ENCODE measurements at regions not wholly inside any gene's neighbourhood (a gene's known extent, or its start where the extent isn't known, plus 50 kb on each side); places are given as distances from the start of the nearest gene placed in this dataset.
"Not testable (repeated sequence)": the region's sequence is repeated elsewhere in the genome, so short reads cannot be mapped to it uniquely, and the experiment has no call there.

DNA sequence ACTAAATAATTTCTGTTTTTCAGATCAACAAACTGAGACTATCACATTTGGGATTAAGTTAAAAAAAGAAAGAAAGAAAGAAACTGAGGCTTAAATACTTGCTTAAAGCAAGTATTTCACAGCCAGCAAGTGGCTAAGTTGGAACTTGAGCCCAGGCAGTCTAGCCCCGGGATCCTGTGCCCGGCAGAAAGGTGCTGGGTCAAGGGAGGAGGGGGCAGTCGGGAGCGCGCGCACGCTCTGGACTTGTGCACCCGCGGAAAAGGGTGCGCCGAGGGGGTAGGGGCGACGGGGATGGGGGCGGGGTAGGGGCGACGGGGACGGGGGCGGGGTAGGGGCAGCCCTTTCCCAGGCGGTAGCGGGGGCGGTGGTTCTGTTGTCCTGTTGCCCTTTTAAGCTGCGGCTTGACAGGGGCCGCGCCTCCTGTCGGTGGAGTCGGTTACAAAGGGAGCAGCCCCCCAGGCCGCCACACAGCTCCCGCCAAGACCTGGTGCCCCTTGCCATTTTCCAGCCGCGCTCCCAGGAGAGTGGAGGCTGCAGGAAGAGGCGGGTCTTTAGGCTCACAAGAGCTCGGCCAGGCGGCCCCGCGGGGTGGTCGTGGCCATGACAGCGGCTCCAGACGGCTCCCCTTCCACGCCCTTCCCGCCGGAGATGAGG is 60.6 kb downstream of the GOLGA8T start:
- POLR2A ChIA-PET; H3K9me3 ChIP-seq (ENCODE audit: control extremely low read depth in 1 of 5, control insufficient read depth in 4 of 5, insufficient read depth in 2 of 5, low read depth in 1 of 5, low read length in 4 of 5); H3K36me3 ChIP-seq (ENCODE audit: control insufficient read depth in 4 of 4, insufficient read depth in 4 of 4, low read length in 3 of 4); CTCF ChIA-PET; H3K4me1 ChIP-seq (ENCODE audit: control extremely low read depth in 1 of 4, control insufficient read depth in 4 of 4, insufficient read depth in 4 of 4, low read length in 3 of 4); H3K27me3 ChIP-seq (replicated peaks in 2 of 5; ENCODE audit: control insufficient read depth in 4 of 5, insufficient read depth in 5 of 5, low read length in 4 of 5); H3K27ac ChIP-seq (ENCODE audit: insufficient read depth in 1 of 2, low read depth in 1 of 2, low read length in 2 of 2, poor library complexity in 1 of 2, severe bottlenecking in 2 of 2): not testable (repeated sequence)
- WGBS (ENCODE audit: insufficient coverage): no CpG with 5 or more reads among the region's 41 CpGs
- peak overlapping the region in 1 of 7 experiments; percentile 54 for H3K4me3 ChIP-seq (ENCODE audit: control insufficient read depth in 1 of 7, extremely low read depth in 1 of 7, insufficient read depth in 4 of 7, low read depth in 2 of 7, low read length in 6 of 7)
- DNase-seq: peak; percentile 0 to 16 (median 9)

DNA sequence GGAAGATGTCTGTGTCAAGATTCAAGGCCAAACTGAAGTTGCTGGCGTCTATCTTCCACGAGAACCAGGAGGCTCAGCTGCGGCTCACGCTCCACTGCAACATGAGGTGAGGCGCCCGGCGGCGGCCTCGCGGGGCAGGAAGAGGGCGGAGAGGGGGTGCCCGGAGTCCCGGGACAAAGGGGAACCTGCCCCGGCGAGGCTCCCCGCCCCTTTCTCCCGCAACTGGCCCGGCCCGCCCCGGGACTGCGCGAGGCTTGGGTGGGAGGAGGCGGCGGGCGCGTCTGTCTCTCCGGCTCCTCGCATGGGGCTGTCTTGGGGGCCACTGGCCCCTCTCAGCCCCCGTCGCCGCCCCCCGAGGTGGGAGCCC is 61.1 kb downstream of the GOLGA8T start:
- CTCF ChIA-PET; H3K4me1 ChIP-seq (ENCODE audit: control extremely low read depth in 1 of 4, control insufficient read depth in 4 of 4, insufficient read depth in 4 of 4, low read length in 3 of 4); H3K36me3 ChIP-seq (ENCODE audit: control insufficient read depth in 4 of 4, insufficient read depth in 4 of 4, low read length in 3 of 4); H3K27ac ChIP-seq (ENCODE audit: insufficient read depth in 1 of 2, low read depth in 1 of 2, low read length in 2 of 2, poor library complexity in 1 of 2, severe bottlenecking in 2 of 2); H3K9me3 ChIP-seq (ENCODE audit: control extremely low read depth in 1 of 5, control insufficient read depth in 4 of 5, insufficient read depth in 2 of 5, low read depth in 1 of 5, low read length in 4 of 5); POLR2A ChIA-PET; H3K27me3 ChIP-seq (replicated peaks in 2 of 5; ENCODE audit: control insufficient read depth in 4 of 5, insufficient read depth in 5 of 5, low read length in 4 of 5): not testable (repeated sequence)
- DNase-seq: peak; percentile 36 to 73 (median 72)
- no CpG with 5 or more reads among the region's 32 CpGs for WGBS (ENCODE audit: insufficient coverage)
- peak overlapping the region in 4 of 7 experiments; percentile 34 to 64 (median 46) for H3K4me3 ChIP-seq (ENCODE audit: control insufficient read depth in 1 of 7, extremely low read depth in 1 of 7, insufficient read depth in 4 of 7, low read depth in 2 of 7, low read length in 6 of 7)

DNA sequence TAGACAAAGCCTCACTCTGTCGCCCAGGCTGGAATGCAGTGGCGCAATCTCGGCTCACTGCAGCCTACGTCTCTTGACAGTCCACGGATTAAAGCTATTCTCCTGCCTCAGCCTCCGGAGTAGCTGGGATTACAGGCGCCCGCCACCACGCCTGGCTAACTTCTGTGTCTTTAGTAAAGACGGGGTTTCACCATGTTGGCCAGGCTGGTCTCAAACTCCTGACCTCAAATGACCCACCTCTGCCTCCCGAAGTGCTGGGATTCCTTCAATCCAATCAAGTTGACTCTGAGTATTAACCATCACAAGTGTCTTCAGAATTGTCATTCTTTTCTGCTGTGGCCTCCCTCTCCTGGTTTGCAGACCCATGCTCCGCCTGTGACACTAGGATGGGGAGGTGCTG is 61.9 kb downstream of the GOLGA8T start:
- CTCF ChIA-PET, DNase-seq: not testable (repeated sequence)
- no CpG with 5 or more reads among the region's 12 CpGs for WGBS (ENCODE audit: insufficient coverage)

DNA sequence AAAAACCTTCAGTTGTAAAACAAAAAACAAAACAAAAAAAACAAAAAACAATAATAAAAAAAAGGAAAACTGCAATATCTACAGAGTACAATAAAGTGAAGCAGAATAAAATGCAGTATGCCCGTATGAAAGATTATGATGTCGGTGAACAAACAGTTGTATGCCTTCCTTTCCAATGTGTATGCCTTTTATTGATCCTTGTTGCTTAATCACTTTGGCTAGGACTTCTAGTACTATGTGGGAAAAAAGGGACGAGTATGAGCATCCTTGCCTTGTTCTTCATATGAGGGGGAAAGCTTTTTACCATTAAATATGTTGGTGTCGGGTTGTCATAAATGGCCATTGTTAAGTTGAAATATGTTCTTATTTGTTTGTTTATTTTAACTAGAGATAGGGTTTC is 66.7 kb downstream of the GOLGA8T start:
- no CpG with 5 or more reads among the region's 4 CpGs for WGBS (ENCODE audit: insufficient coverage)
- POLR2A ChIA-PET; H3K4me3 ChIP-seq (ENCODE audit: control insufficient read depth in 1 of 7, extremely low read depth in 1 of 7, insufficient read depth in 4 of 7, low read depth in 2 of 7, low read length in 6 of 7); DNase-seq; H3K4me1 ChIP-seq (ENCODE audit: control extremely low read depth in 1 of 4, control insufficient read depth in 4 of 4, insufficient read depth in 4 of 4, low read length in 3 of 4); CTCF ChIA-PET; H3K27ac ChIP-seq (ENCODE audit: insufficient read depth in 1 of 2, low read depth in 1 of 2, low read length in 2 of 2, poor library complexity in 1 of 2, severe bottlenecking in 2 of 2); H3K27me3 ChIP-seq (replicated peaks in 2 of 5; ENCODE audit: control insufficient read depth in 4 of 5, insufficient read depth in 5 of 5, low read length in 4 of 5); H3K36me3 ChIP-seq (ENCODE audit: control insufficient read depth in 4 of 4, insufficient read depth in 4 of 4, low read length in 3 of 4); H3K9me3 ChIP-seq (ENCODE audit: control extremely low read depth in 1 of 5, control insufficient read depth in 4 of 5, insufficient read depth in 2 of 5, low read depth in 1 of 5, low read length in 4 of 5): not testable (repeated sequence)

More for the DNA sequence above, 61.9 kb downstream of the GOLGA8T start:
- H3K9me3 ChIP-seq (ENCODE audit: control extremely low read depth in 1 of 5, control insufficient read depth in 4 of 5, insufficient read depth in 2 of 5, low read depth in 1 of 5, low read length in 4 of 5); H3K4me3 ChIP-seq (ENCODE audit: control insufficient read depth in 1 of 7, extremely low read depth in 1 of 7, insufficient read depth in 4 of 7, low read depth in 2 of 7, low read length in 6 of 7); H3K27ac ChIP-seq (ENCODE audit: insufficient read depth in 1 of 2, low read depth in 1 of 2, low read length in 2 of 2, poor library complexity in 1 of 2, severe bottlenecking in 2 of 2); H3K36me3 ChIP-seq (ENCODE audit: control insufficient read depth in 4 of 4, insufficient read depth in 4 of 4, low read length in 3 of 4); POLR2A ChIA-PET; H3K4me1 ChIP-seq (ENCODE audit: control extremely low read depth in 1 of 4, control insufficient read depth in 4 of 4, insufficient read depth in 4 of 4, low read length in 3 of 4); H3K27me3 ChIP-seq (replicated peaks in 2 of 5; ENCODE audit: control insufficient read depth in 4 of 5, insufficient read depth in 5 of 5, low read length in 4 of 5): not testable (repeated sequence)

DNA sequence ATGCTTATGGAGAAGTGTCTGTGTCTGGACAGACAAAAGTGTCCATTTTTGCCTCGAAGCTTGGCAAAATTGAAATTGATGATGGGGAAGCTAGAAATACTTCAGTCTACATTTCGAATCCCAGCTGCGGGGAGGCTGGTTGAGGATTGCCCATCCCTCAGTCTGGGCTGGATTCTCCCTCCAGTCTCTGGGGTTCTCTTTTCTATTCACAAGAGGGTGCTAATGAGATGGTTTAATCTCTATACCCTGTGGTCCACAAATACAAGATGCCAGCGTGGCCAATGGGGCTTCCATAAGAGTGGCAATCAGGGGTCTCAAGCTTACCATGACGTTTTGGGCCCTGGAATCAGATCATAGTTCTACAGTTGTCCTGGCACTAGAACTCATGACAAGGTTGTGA is 78.9 kb downstream of the GOLGA8T start:
- H3K27ac ChIP-seq (ENCODE audit: insufficient read depth in 1 of 2, low read depth in 1 of 2, low read length in 2 of 2, poor library complexity in 1 of 2, severe bottlenecking in 2 of 2); H3K4me1 ChIP-seq (ENCODE audit: control extremely low read depth in 1 of 4, control insufficient read depth in 4 of 4, insufficient read depth in 4 of 4, low read length in 3 of 4); DNase-seq; POLR2A ChIA-PET; H3K27me3 ChIP-seq (replicated peaks in 2 of 5; ENCODE audit: control insufficient read depth in 4 of 5, insufficient read depth in 5 of 5, low read length in 4 of 5); H3K36me3 ChIP-seq (ENCODE audit: control insufficient read depth in 4 of 4, insufficient read depth in 4 of 4, low read length in 3 of 4); CTCF ChIA-PET; H3K4me3 ChIP-seq (ENCODE audit: control insufficient read depth in 1 of 7, extremely low read depth in 1 of 7, insufficient read depth in 4 of 7, low read depth in 2 of 7, low read length in 6 of 7); H3K9me3 ChIP-seq (ENCODE audit: control extremely low read depth in 1 of 5, control insufficient read depth in 4 of 5, insufficient read depth in 2 of 5, low read depth in 1 of 5, low read length in 4 of 5): not testable (repeated sequence)
- WGBS (ENCODE audit: insufficient coverage): no CpG with 5 or more reads among the region's 5 CpGs

DNA sequence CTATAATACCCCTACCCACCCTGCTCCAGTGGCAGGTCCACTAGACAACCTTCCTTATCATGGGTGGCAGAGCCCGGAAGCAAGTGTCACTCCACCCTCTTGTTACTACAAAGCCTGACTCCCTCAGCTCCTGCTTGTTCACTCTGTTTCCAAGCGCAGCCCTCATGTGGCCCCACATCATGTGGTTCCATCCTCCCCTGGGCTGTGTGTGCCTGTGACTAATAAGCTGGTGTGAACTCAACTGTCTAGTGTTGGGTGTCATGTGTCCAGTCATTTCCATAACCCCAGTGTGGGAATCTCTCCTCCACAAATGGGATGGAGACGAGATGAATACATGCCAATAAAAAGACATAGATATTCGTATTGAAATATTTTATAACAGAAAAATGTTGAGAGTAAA is 87.0 kb downstream of the GOLGA8T start:
- DNase-seq; H3K4me1 ChIP-seq (ENCODE audit: control extremely low read depth in 1 of 4, control insufficient read depth in 4 of 4, insufficient read depth in 4 of 4, low read length in 3 of 4); H3K4me3 ChIP-seq (ENCODE audit: control insufficient read depth in 1 of 7, extremely low read depth in 1 of 7, insufficient read depth in 4 of 7, low read depth in 2 of 7, low read length in 6 of 7); H3K27ac ChIP-seq (ENCODE audit: insufficient read depth in 1 of 2, low read depth in 1 of 2, low read length in 2 of 2, poor library complexity in 1 of 2, severe bottlenecking in 2 of 2); CTCF ChIA-PET; H3K27me3 ChIP-seq (replicated peaks in 2 of 5; ENCODE audit: control insufficient read depth in 4 of 5, insufficient read depth in 5 of 5, low read length in 4 of 5); POLR2A ChIA-PET; H3K36me3 ChIP-seq (ENCODE audit: control insufficient read depth in 4 of 4, insufficient read depth in 4 of 4, low read length in 3 of 4); H3K9me3 ChIP-seq (ENCODE audit: control extremely low read depth in 1 of 5, control insufficient read depth in 4 of 5, insufficient read depth in 2 of 5, low read depth in 1 of 5, low read length in 4 of 5): not testable (repeated sequence)
- no CpG with 5 or more reads among the region's 4 CpGs for WGBS (ENCODE audit: insufficient coverage)

DNA sequence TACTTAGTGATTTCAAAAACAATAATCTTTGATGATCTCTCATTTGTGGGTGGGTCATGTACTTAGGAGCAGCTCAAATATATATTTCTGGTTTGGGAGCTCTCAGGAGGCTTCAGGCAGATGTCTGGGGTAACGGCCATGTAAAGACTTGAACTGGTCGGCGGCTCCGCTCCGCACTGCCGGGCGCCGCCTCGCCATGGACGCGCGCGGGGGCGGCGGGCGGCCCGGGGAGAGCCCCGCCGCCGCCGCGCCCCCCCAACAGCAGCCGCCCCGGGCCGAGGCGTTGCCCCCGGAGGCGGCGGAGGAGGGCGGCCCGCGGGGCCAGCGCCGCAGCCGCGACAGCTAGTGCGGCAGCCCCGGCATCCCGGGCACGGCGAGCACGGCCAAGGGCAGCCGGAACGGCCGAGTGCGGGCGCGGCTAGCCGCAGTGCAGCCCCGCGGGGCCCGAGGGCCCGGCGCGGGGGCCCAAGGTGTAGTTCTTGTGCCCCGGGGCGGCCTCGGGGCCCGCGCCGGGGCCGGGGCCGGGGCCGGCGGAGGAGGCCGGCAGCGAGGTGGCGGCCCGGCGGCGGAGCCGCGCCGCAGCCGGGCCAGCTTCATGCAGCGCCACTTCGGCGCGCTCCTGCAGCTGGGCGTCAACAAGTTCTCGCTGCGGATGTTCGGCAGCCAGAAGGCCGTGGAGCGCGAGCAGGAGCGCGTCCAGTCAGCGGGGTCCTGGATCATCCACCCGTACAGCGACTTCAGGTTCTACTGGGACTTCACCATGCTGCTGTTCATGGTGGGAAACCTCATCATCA is 88.1 kb downstream of the GOLGA8T start:
- CTCF ChIA-PET; H3K27ac ChIP-seq (ENCODE audit: insufficient read depth in 1 of 2, low read depth in 1 of 2, low read length in 2 of 2, poor library complexity in 1 of 2, severe bottlenecking in 2 of 2); H3K4me3 ChIP-seq (ENCODE audit: control insufficient read depth in 1 of 7, extremely low read depth in 1 of 7, insufficient read depth in 4 of 7, low read depth in 2 of 7, low read length in 6 of 7); H3K36me3 ChIP-seq (ENCODE audit: control insufficient read depth in 4 of 4, insufficient read depth in 4 of 4, low read length in 3 of 4); H3K9me3 ChIP-seq (ENCODE audit: control extremely low read depth in 1 of 5, control insufficient read depth in 4 of 5, insufficient read depth in 2 of 5, low read depth in 1 of 5, low read length in 4 of 5); H3K27me3 ChIP-seq (replicated peaks in 2 of 5; ENCODE audit: control insufficient read depth in 4 of 5, insufficient read depth in 5 of 5, low read length in 4 of 5); DNase-seq; H3K4me1 ChIP-seq (ENCODE audit: control extremely low read depth in 1 of 4, control insufficient read depth in 4 of 4, insufficient read depth in 4 of 4, low read length in 3 of 4); POLR2A ChIA-PET: not testable (repeated sequence)
- WGBS (ENCODE audit: insufficient coverage): no CpG with 5 or more reads among the region's 91 CpGs
